ENCODE measurements at regions not wholly inside any gene's neighbourhood (a gene's known extent, or its start where the extent isn't known, plus 50 kb on each side); places are given as distances from the start of the nearest gene placed in this dataset.

DNA sequence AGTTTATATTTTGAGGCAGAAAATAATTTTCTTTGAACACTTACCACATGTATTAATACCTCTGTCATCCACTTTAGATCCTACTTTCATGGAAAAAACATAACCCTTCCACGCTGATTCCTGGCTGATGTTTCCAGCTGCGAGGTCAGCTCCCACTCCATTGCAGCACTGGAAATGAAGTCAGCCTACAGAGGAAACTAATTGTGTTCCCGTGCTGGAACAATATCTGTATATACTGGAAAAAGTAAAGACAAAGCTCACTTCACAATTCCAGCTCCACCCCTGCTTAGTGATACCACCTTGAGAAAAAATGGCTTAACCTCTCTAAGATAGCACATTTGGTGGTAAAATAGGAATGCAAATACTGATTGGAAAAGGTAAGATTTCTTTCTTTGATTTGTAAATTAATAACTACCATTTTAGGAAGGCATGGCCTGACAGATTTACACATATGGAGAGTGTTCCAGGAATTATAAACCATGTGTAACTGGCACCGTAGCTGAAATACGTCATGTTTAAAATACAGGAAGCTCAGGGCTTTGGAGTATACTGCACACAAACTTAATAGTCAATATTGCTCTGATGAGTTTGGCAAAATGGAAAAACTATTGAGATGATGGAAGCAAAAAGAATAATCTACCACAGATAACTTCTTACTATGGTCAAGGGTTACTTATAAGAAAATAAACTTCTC lies 90.0 kb downstream of the TRIB2 start:
- Histone ChIP-seq H3K9ac (ENCODE audit: insufficient read depth, low read depth, low read length) (no peak overlapping the region), H3K4me3 (replicated peaks in 1 of 3; ENCODE audit: insufficient read depth in 1 of 3, low read depth in 2 of 3, low read length in 3 of 3) (no peak overlapping the region), H3K27ac (ENCODE audit: extremely low read length, insufficient read depth, low read length) (no peak overlapping the region), H2AFZ (ENCODE audit: low read length) (no peak overlapping the region), H4K20me1 (ENCODE audit: insufficient read depth, low read length) (no peaks in the 10 kb centered on the region), H3K4me1 (ENCODE audit: insufficient read depth, low read length) (no peaks in the 10 kb centered on the region), H3K27me3 (ENCODE audit: control insufficient read depth in 1 of 2, insufficient read depth in 2 of 2, low read length in 2 of 2) (no peaks in the 10 kb centered on the region), H3K79me2 (ENCODE audit: insufficient read depth, low read length) (no peaks in the 10 kb centered on the region), H3K36me3 (replicated peaks in 1 of 2; ENCODE audit: control insufficient read depth in 1 of 2, insufficient read depth in 2 of 2, low read length in 2 of 2) (no peaks in the 10 kb centered on the region), H3K9me3 (ENCODE audit: low read length) (peaks cover 14% of the 10 kb centered on the region; the same call in 1 of the 2 replicates), H3K4me2 (ENCODE audit: low read depth, low read length) (no peak overlapping the region)
- ATAC-seq (no peak), FAIRE-seq (no peak), DNase-seq (ENCODE audit: low spot score) (no peak)
- POLR2A ChIA-PET, result no interaction called here
- CTCF ChIA-PET (ENCODE audit: low intra/inter-chr PET ratio, low total read pairs), result no interaction called here
- in situ Hi-C loops (cut with HindIII; ENCODE audit: extremely low pct_ligation_motif_present, low pct_unique_long_range_greater_than_20kb) (no loop called here), intact Hi-C loops (cut with micrococcal nuclease; ENCODE audit: unreplicated experiment) (no loop called here)
- 39% methylated on average over 5 of the region's 5 CpGs for WGBS (ENCODE audit: low lambda C conversion rate)
- no TSS peak for BruUV-seq (replicated peaks)
- no peak for TF ChIP-seq U2AF2 (IDR thresholded peaks at IDR 0.05; ENCODE audit: low read depth, low read length)
- TF ChIP-seq, protein P1, sequence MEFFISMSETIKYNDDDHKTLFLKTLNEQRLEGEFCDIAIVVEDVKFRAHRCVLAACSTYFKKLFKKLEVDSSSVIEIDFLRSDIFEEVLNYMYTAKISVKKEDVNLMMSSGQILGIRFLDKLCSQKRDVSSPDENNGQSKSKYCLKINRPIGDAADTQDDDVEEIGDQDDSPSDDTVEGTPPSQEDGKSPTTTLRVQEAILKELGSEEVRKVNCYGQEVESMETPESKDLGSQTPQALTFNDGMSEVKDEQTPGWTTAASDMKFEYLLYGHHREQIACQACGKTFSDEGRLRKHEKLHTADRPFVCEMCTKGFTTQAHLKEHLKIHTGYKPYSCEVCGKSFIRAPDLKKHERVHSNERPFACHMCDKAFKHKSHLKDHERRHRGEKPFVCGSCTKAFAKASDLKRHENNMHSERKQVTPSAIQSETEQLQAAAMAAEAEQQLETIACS (CRISPR knock-in tag; IDR thresholded peaks at IDR 0.05), result no peak
- TF ChIP-seq ZNF850 (CRISPR knock-in tag; conservative IDR thresholded peaks at IDR 0.05), result no peak
- TF ChIP-seq ISL2 (CRISPR knock-in tag; IDR thresholded peaks at IDR 0.05), result no peak
- no peak for TF ChIP-seq ZNF792 (CRISPR knock-in tag; IDR thresholded peaks at IDR 0.05)
- no peak for TF ChIP-seq FLYWCH1 (CRISPR knock-in tag; IDR thresholded peaks at IDR 0.05)
- TF ChIP-seq SP1 (IDR thresholded peaks at IDR 0.05), result no peak
- no peak for TF ChIP-seq SP1 (CRISPR knock-in tag; IDR thresholded peaks at IDR 0.05)
- TF ChIP-seq JDP2 (CRISPR knock-in tag; IDR thresholded peaks at IDR 0.05; ENCODE audit: borderline replicate concordance), result no peak
- TF ChIP-seq, protein P2, sequence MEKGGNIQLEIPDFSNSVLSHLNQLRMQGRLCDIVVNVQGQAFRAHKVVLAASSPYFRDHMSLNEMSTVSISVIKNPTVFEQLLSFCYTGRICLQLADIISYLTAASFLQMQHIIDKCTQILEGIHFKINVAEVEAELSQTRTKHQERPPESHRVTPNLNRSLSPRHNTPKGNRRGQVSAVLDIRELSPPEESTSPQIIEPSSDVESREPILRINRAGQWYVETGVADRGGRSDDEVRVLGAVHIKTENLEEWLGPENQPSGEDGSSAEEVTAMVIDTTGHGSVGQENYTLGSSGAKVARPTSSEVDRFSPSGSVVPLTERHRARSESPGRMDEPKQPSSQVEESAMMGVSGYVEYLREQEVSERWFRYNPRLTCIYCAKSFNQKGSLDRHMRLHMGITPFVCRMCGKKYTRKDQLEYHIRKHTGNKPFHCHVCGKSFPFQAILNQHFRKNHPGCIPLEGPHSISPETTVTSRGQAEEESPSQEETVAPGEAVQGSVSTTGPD (CRISPR knock-in tag; IDR thresholded peaks at IDR 0.05), result no peak
- TF ChIP-seq, protein P3, sequence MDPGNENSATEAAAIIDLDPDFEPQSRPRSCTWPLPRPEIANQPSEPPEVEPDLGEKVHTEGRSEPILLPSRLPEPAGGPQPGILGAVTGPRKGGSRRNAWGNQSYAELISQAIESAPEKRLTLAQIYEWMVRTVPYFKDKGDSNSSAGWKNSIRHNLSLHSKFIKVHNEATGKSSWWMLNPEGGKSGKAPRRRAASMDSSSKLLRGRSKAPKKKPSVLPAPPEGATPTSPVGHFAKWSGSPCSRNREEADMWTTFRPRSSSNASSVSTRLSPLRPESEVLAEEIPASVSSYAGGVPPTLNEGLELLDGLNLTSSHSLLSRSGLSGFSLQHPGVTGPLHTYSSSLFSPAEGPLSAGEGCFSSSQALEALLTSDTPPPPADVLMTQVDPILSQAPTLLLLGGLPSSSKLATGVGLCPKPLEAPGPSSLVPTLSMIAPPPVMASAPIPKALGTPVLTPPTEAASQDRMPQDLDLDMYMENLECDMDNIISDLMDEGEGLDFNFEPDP (CRISPR knock-in tag; conservative IDR thresholded peaks at IDR 0.05), result no peak
- TF ChIP-seq ZNF446 (CRISPR knock-in tag; IDR thresholded peaks at IDR 0.05), result no peak
- TF ChIP-seq ZNF484 (CRISPR knock-in tag; IDR thresholded peaks at IDR 0.05; ENCODE audit: borderline replicate concordance, low read depth), result no peak
- no peak for TF ChIP-seq EHMT2 (IDR thresholded peaks at IDR 0.05; ENCODE audit: borderline replicate concordance, low read depth, low read length)
- TF ChIP-seq THYN1 (CRISPR knock-in tag; IDR thresholded peaks at IDR 0.05; ENCODE audit: borderline replicate concordance, low read depth), result no peak
- no peak for TF ChIP-seq KLF15 (CRISPR knock-in tag; IDR thresholded peaks at IDR 0.05; ENCODE audit: borderline replicate concordance)
- no peak for TF ChIP-seq CREB1 (IDR thresholded peaks at IDR 0.05)
- no peak for TF ChIP-seq CREB1 (CRISPR knock-in tag; IDR thresholded peaks at IDR 0.05)
- no peak for TF ChIP-seq RCOR2 (CRISPR knock-in tag; IDR thresholded peaks at IDR 0.05)
- TF ChIP-seq, protein P4, sequence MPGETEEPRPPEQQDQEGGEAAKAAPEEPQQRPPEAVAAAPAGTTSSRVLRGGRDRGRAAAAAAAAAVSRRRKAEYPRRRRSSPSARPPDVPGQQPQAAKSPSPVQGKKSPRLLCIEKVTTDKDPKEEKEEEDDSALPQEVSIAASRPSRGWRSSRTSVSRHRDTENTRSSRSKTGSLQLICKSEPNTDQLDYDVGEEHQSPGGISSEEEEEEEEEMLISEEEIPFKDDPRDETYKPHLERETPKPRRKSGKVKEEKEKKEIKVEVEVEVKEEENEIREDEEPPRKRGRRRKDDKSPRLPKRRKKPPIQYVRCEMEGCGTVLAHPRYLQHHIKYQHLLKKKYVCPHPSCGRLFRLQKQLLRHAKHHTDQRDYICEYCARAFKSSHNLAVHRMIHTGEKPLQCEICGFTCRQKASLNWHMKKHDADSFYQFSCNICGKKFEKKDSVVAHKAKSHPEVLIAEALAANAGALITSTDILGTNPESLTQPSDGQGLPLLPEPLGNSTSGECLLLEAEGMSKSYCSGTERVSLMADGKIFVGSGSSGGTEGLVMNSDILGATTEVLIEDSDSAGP (CRISPR knock-in tag; IDR thresholded peaks at IDR 0.05; ENCODE audit: borderline replicate concordance), result no peak

All from HepG2 (cell line).